ENCODE measurements at regions not wholly inside any gene's neighbourhood (a gene's known extent, or its start where the extent isn't known, plus 50 kb on each side); places are given as distances from the start of the nearest gene placed in this dataset.

DNA sequence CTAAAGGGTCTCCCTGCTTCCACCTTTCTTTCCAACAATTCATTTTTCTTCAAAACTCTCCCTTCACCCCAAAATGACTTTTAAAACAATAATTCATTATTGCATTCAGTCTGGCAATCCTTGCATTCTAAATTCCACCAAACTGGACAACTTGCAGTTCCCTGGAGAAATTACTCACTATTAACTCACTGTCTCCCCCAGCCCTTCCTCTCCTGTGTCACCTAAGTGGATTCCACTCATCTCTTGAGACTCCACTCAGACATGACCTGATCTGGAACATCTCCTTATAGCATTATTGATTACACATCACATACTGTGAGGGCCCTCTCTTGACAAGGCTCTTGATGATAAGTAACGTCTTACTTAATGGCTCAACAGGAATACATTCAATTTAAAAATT lies 257.1 kb downstream of the BRINP2 start:
- Histone ChIP-seq H3K9me2 (ENCODE audit: insufficient read depth, low read length) (no peaks in the 10 kb centered on the region), H3K79me2 (replicated peaks; ENCODE audit: insufficient read depth, low read length) (no peaks in the 10 kb centered on the region)
- no peak for TF ChIP-seq TAF1 (IDR thresholded peaks at IDR 0.05; ENCODE audit: low read depth)
- peak; percentile 16 for TF ChIP-seq SMC3 (conservative IDR thresholded peaks at IDR 0.05; ENCODE audit: poor library complexity)

GRCh38 chr1:177426497-177426896 lies 255.7 kb downstream of the BRINP2 start:
- no peaks in the 10 kb centered on the region for H3K36me3 ChIP-seq (ENCODE audit: insufficient read depth, low read length)
- H3K9me2 ChIP-seq (ENCODE audit: insufficient read depth, low read length), result no peaks in the 10 kb centered on the region
- TF ChIP-seq SMC3 (conservative IDR thresholded peaks at IDR 0.05; ENCODE audit: poor library complexity) (no peak), CTCF (IDR thresholded peaks at IDR 0.05; ENCODE audit: poor library complexity, severe bottlenecking) (no peak), EZH2 (IDR thresholded peaks at IDR 0.05; ENCODE audit: borderline replicate concordance, insufficient read depth, low read length, poor library complexity, severe bottlenecking) (no peak), TAF1 (IDR thresholded peaks at IDR 0.05; ENCODE audit: low read depth) (no peak), EP300 (conservative IDR thresholded peaks at IDR 0.05; ENCODE audit: poor library complexity, severe bottlenecking) (no peak), REST (IDR thresholded peaks at IDR 0.05; ENCODE audit: borderline replicate concordance) (no peak)
- no peak overlapping the region for H2AFZ ChIP-seq (ENCODE audit: low read depth, low read length)
- no peak overlapping the region for H3K9ac ChIP-seq (ENCODE audit: low read length)
- H3K79me2 ChIP-seq (replicated peaks; ENCODE audit: insufficient read depth, low read length), result no peaks in the 10 kb centered on the region
- no peaks in the 10 kb centered on the region for H3K27me3 ChIP-seq (ENCODE audit: insufficient read depth, low read depth, low read length)
- no peaks in the 10 kb centered on the region for H3F3A ChIP-seq (ENCODE audit: insufficient read depth, low read length, poor library complexity, severe bottlenecking)
- no peaks in the 10 kb centered on the region for H4K20me1 ChIP-seq (ENCODE audit: insufficient read depth)
- no peak overlapping the region for H3K4me2 ChIP-seq (ENCODE audit: low read length)
- no peak overlapping the region for H3K4me3 ChIP-seq (ENCODE audit: low read length)
- no peak overlapping the region for H3K27ac ChIP-seq (ENCODE audit: low read length)
- no peaks in the 10 kb centered on the region for H3K9me3 ChIP-seq (ENCODE audit: low read length)

More for the DNA sequence above, 257.1 kb downstream of the BRINP2 start:
- H3K9ac ChIP-seq (ENCODE audit: low read length), result no peak overlapping the region
- no peak overlapping the region for H3K4me2 ChIP-seq (ENCODE audit: low read length)
- H3K9me3 ChIP-seq (ENCODE audit: low read length), result no peaks in the 10 kb centered on the region
- no peaks in the 10 kb centered on the region for H3K36me3 ChIP-seq (ENCODE audit: insufficient read depth, low read length)
- no peak overlapping the region for H3K4me3 ChIP-seq (ENCODE audit: low read length)
- no peak overlapping the region for H2AFZ ChIP-seq (ENCODE audit: low read depth, low read length)
- no peak overlapping the region for H3K27ac ChIP-seq (ENCODE audit: low read length)
- no peaks in the 10 kb centered on the region for H3K27me3 ChIP-seq (ENCODE audit: insufficient read depth, low read depth, low read length)
- no peaks in the 10 kb centered on the region for H3F3A ChIP-seq (ENCODE audit: insufficient read depth, low read length, poor library complexity, severe bottlenecking)
- no peaks in the 10 kb centered on the region for H4K20me1 ChIP-seq (ENCODE audit: insufficient read depth)

DNA sequence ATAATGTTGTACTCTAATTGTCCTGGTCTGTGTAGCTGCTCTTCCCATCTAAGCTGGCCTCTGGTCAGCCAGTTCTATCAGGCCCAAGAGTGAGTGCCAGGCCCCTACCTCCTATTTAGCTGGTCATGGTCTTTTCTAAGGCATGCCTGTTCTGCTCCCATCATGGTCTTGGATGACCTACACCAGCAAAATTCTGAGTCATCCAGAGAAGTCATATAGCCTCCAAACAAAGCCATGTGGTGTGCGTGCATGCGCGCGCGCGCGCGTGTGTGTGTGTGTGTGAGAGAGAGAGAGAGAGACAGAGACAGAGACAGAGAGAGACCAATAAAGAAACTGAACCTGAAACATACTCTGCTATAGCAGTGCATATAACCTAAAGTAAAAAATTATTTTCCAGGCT lies 254.4 kb downstream of the BRINP2 start:
- TF ChIP-seq REST (IDR thresholded peaks at IDR 0.05; ENCODE audit: borderline replicate concordance), result no peak
- TF ChIP-seq POLR2AphosphoS5 (IDR thresholded peaks at IDR 0.05), result no peak
- no peak for TF ChIP-seq CTCF (IDR thresholded peaks at IDR 0.05; ENCODE audit: poor library complexity, severe bottlenecking)
- TF ChIP-seq SMC3 (conservative IDR thresholded peaks at IDR 0.05; ENCODE audit: poor library complexity), result no peak
- no peak for TF ChIP-seq MXI1 (conservative IDR thresholded peaks at IDR 0.05; ENCODE audit: poor library complexity, severe bottlenecking)
- no peak for TF ChIP-seq TAF1 (IDR thresholded peaks at IDR 0.05; ENCODE audit: low read depth)
- no peak for TF ChIP-seq EZH2 (IDR thresholded peaks at IDR 0.05; ENCODE audit: borderline replicate concordance, insufficient read depth, low read length, poor library complexity, severe bottlenecking)
- no peak for TF ChIP-seq RAD21 (conservative IDR thresholded peaks at IDR 0.05)
- no peak for TF ChIP-seq EP300 (conservative IDR thresholded peaks at IDR 0.05; ENCODE audit: poor library complexity, severe bottlenecking)
- no peak overlapping the region for H3K27ac ChIP-seq (ENCODE audit: low read length)

More for the DNA sequence above, 254.4 kb downstream of the BRINP2 start:
- no peaks in the 10 kb centered on the region for H3K27me3 ChIP-seq (ENCODE audit: insufficient read depth, low read depth, low read length)
- no peaks in the 10 kb centered on the region for H3K36me3 ChIP-seq (ENCODE audit: insufficient read depth, low read length)
- no peaks in the 10 kb centered on the region for H3K9me3 ChIP-seq (ENCODE audit: low read length)
- H3K9me2 ChIP-seq (ENCODE audit: insufficient read depth, low read length), result no peaks in the 10 kb centered on the region
- no peaks in the 10 kb centered on the region for H3F3A ChIP-seq (ENCODE audit: insufficient read depth, low read length, poor library complexity, severe bottlenecking)
- no peak overlapping the region for H3K4me2 ChIP-seq (ENCODE audit: low read length)
- no peak overlapping the region for H3K9ac ChIP-seq (ENCODE audit: low read length)
- no peaks in the 10 kb centered on the region for H3K79me2 ChIP-seq (replicated peaks; ENCODE audit: insufficient read depth, low read length)
- H3K4me3 ChIP-seq (ENCODE audit: low read length), result no peak overlapping the region
- H2AFZ ChIP-seq (ENCODE audit: low read depth, low read length), result no peak overlapping the region
- no peaks in the 10 kb centered on the region for H4K20me1 ChIP-seq (ENCODE audit: insufficient read depth)
